Prostate gland (tissue), 2 donors: ENCODE measurements at regions not wholly inside any gene's neighbourhood (a gene's known extent, or its start where the extent isn't known, plus 50 kb on each side); places are given as distances from the start of the nearest gene placed in this dataset.

Source experiments
- POLR2A ChIP-seq: fragments of 450-650 bp; IDR thresholded peaks from one replicate; pipeline ENCODE4 v1.6.1; 2016; ENCODE audit warnings: antibody characterized with exemption, mild to moderate bottlenecking
- TF ChIP-seq, protein P1 (sequence below), 4 experiments: fragments of 200-600 bp in 2 of 4; fragments of 450-650 bp in 2 of 4; sonication (generic) in 2 of 4; IDR thresholded peaks; 1 replicate in 3 of 4; 2 replicates in 1 of 4; pipeline ENCODE4 v1.5.1; 2016 to 2019; ENCODE audit warnings: antibody characterized with exemption in 4 of 4, mild to moderate bottlenecking in 2 of 4, moderate library complexity in 2 of 4

- TF ChIP-seq, protein P1, sequence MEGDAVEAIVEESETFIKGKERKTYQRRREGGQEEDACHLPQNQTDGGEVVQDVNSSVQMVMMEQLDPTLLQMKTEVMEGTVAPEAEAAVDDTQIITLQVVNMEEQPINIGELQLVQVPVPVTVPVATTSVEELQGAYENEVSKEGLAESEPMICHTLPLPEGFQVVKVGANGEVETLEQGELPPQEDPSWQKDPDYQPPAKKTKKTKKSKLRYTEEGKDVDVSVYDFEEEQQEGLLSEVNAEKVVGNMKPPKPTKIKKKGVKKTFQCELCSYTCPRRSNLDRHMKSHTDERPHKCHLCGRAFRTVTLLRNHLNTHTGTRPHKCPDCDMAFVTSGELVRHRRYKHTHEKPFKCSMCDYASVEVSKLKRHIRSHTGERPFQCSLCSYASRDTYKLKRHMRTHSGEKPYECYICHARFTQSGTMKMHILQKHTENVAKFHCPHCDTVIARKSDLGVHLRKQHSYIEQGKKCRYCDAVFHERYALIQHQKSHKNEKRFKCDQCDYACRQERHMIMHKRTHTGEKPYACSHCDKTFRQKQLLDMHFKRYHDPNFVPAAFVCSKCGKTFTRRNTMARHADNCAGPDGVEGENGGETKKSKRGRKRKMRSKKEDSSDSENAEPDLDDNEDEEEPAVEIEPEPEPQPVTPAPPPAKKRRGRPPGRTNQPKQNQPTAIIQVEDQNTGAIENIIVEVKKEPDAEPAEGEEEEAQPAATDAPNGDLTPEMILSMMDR (IDR thresholded peaks at IDR 0.05) = no peak
- no peak for TF ChIP-seq POLR2A
Measured at GRCh38 chr11:97641988-97642387, 1252.2 kb downstream of the JRKL start.
